ENCODE measurements at regions not wholly inside any gene's neighbourhood (a gene's known extent, or its start where the extent isn't known, plus 50 kb on each side); places are given as distances from the start of the nearest gene placed in this dataset.
A peak's percentile ranks its signal among the peaks of the same experiment; 100 is the strongest.

GRCh38 chr6:81568973-81569372, 183.5 kb downstream of the TENT5A start:
- H3K27ac ChIP-seq (ENCODE audit: low read depth), result no peak overlapping the region
- H3K36me3 ChIP-seq (ENCODE audit: insufficient read depth), result no peaks in the 10 kb centered on the region
- H3K4me1 ChIP-seq (ENCODE audit: insufficient read depth), result no peaks in the 10 kb centered on the region
- no peak overlapping the region for H3K4me3 ChIP-seq (ENCODE audit: low read depth, low read length)
- DNase-seq (ENCODE audit: extremely low spot score), result no peak
- 91% methylated on average over 2 of the region's 2 CpGs for WGBS

- no peaks in the 10 kb centered on the region for H3K4me1 ChIP-seq (ENCODE audit: insufficient read depth)
- 70% methylated on average over 2 of the region's 2 CpGs for WGBS
- H3K27ac ChIP-seq (ENCODE audit: low read depth), result no peak overlapping the region
- no peaks in the 10 kb centered on the region for H3K36me3 ChIP-seq (ENCODE audit: insufficient read depth)
- DNase-seq (ENCODE audit: extremely low spot score), result no peak
- H3K4me3 ChIP-seq (ENCODE audit: low read depth, low read length), result no peak overlapping the region
Measured at GRCh38 chr6:81565071-81565470, 187.4 kb downstream of the TENT5A start.

- no peak for DNase-seq (ENCODE audit: extremely low spot score)
- Histone ChIP-seq H3K36me3 (ENCODE audit: insufficient read depth) (no peaks in the 10 kb centered on the region), H3K4me1 (ENCODE audit: insufficient read depth) (no peaks in the 10 kb centered on the region), H3K27ac (ENCODE audit: low read depth) (no peak overlapping the region), H3K4me3 (ENCODE audit: low read depth, low read length) (no peak overlapping the region)
- WGBS, result 93% methylated on average over 2 of the region's 2 CpGs
Measured at GRCh38 chr6:81564470-81565068, 187.9 kb downstream of the TENT5A start.

GRCh38 chr6:81562169-81562568, 190.3 kb downstream of the TENT5A start:
- peak; percentile 51 for DNase-seq (ENCODE audit: extremely low spot score)
- no peak overlapping the region for H3K4me3 ChIP-seq (ENCODE audit: low read depth, low read length)
- 20% methylated on average over 2 of the region's 2 CpGs for WGBS
- no peaks in the 10 kb centered on the region for H3K36me3 ChIP-seq (ENCODE audit: insufficient read depth)
- H3K4me1 ChIP-seq (ENCODE audit: insufficient read depth), result no peaks in the 10 kb centered on the region
- H3K27ac ChIP-seq (ENCODE audit: low read depth), result no peak overlapping the region

GRCh38 chr6:81561731-81562130, 190.8 kb downstream of the TENT5A start:
- H3K4me3 ChIP-seq (ENCODE audit: low read depth, low read length), result no peak overlapping the region
- H3K4me1 ChIP-seq (ENCODE audit: insufficient read depth), result no peaks in the 10 kb centered on the region
- H3K36me3 ChIP-seq (ENCODE audit: insufficient read depth), result no peaks in the 10 kb centered on the region
- DNase-seq (ENCODE audit: extremely low spot score), result no peak
- WGBS, result 24% methylated on average over 2 of the region's 2 CpGs
- H3K27ac ChIP-seq (ENCODE audit: low read depth), result no peak overlapping the region

- Histone ChIP-seq H3K36me3 (ENCODE audit: insufficient read depth) (no peaks in the 10 kb centered on the region), H3K27ac (ENCODE audit: low read depth) (no peak overlapping the region), H3K4me1 (ENCODE audit: insufficient read depth) (no peaks in the 10 kb centered on the region), H3K4me3 (ENCODE audit: low read depth, low read length) (no peak overlapping the region)
- no peak for DNase-seq (ENCODE audit: extremely low spot score)
- whole genome bisulfite sequencing, result 60% methylated on average over 2 of the region's 2 CpGs
Measured at GRCh38 chr6:81561071-81561564, 191.4 kb downstream of the TENT5A start.

GRCh38 chr6:81557811-81558210, 194.7 kb downstream of the TENT5A start:
- H3K4me1 ChIP-seq (ENCODE audit: insufficient read depth), result no peaks in the 10 kb centered on the region
- 83% methylated on average over 1 of the region's 1 CpG for WGBS
- no peak overlapping the region for H3K27ac ChIP-seq (ENCODE audit: low read depth)
- no peak overlapping the region for H3K4me3 ChIP-seq (ENCODE audit: low read depth, low read length)
- no peaks in the 10 kb centered on the region for H3K36me3 ChIP-seq (ENCODE audit: insufficient read depth)
- DNase-seq (ENCODE audit: extremely low spot score), result no peak

GRCh38 chr6:81556551-81556950, 195.9 kb downstream of the TENT5A start:
- no peak overlapping the region for H3K4me3 ChIP-seq (ENCODE audit: low read depth, low read length)
- H3K36me3 ChIP-seq (ENCODE audit: insufficient read depth), result no peaks in the 10 kb centered on the region
- H3K4me1 ChIP-seq (ENCODE audit: insufficient read depth), result no peaks in the 10 kb centered on the region
- WGBS, result 17% methylated on average over 2 of the region's 2 CpGs
- no peak overlapping the region for H3K27ac ChIP-seq (ENCODE audit: low read depth)
- DNase-seq (ENCODE audit: extremely low spot score), result peak; percentile 50

- H3K36me3 ChIP-seq (ENCODE audit: insufficient read depth), result no peaks in the 10 kb centered on the region
- no peak for DNase-seq (ENCODE audit: extremely low spot score)
- no peaks in the 10 kb centered on the region for H3K4me1 ChIP-seq (ENCODE audit: insufficient read depth)
- 67% methylated on average over 2 of the region's 2 CpGs for WGBS
- H3K4me3 ChIP-seq (ENCODE audit: low read depth, low read length), result no peak overlapping the region
- H3K27ac ChIP-seq (ENCODE audit: low read depth), result no peak overlapping the region
Measured at GRCh38 chr6:81553216-81553615, 199.3 kb downstream of the TENT5A start.

- no peak for DNase-seq (ENCODE audit: extremely low spot score)
- no peaks in the 10 kb centered on the region for H3K4me1 ChIP-seq (ENCODE audit: insufficient read depth)
- H3K4me3 ChIP-seq (ENCODE audit: low read depth, low read length), result no peak overlapping the region
- no peak overlapping the region for H3K27ac ChIP-seq (ENCODE audit: low read depth)
- H3K36me3 ChIP-seq (ENCODE audit: insufficient read depth), result no peaks in the 10 kb centered on the region
- WGBS, result 40% methylated on average over 3 of the region's 3 CpGs
Measured at GRCh38 chr6:81552644-81553043, 199.8 kb downstream of the TENT5A start.

GRCh38 chr6:81547149-81547548, 205.3 kb downstream of the TENT5A start:
- H3K4me3 ChIP-seq (ENCODE audit: low read depth, low read length), result no peak overlapping the region
- H3K4me1 ChIP-seq (ENCODE audit: insufficient read depth), result no peaks in the 10 kb centered on the region
- WGBS, result 89% methylated on average over 3 of the region's 3 CpGs
- no peak for DNase-seq (ENCODE audit: extremely low spot score)
- H3K27ac ChIP-seq (ENCODE audit: low read depth), result no peak overlapping the region
- no peaks in the 10 kb centered on the region for H3K36me3 ChIP-seq (ENCODE audit: insufficient read depth)

- 86% methylated on average over 2 of the region's 2 CpGs for WGBS
- H3K4me3 ChIP-seq (ENCODE audit: low read depth, low read length), result no peak overlapping the region
- H3K4me1 ChIP-seq (ENCODE audit: insufficient read depth), result no peaks in the 10 kb centered on the region
- H3K27ac ChIP-seq (ENCODE audit: low read depth), result no peak overlapping the region
- H3K36me3 ChIP-seq (ENCODE audit: insufficient read depth), result no peaks in the 10 kb centered on the region
- no peak for DNase-seq (ENCODE audit: extremely low spot score)
Measured at GRCh38 chr6:81534934-81535465, 217.5 kb downstream of the TENT5A start.

- no peak overlapping the region for H3K4me3 ChIP-seq (ENCODE audit: low read depth, low read length)
- no peak for DNase-seq (ENCODE audit: extremely low spot score)
- 47% methylated on average over 3 of the region's 3 CpGs for WGBS
- H3K27ac ChIP-seq (ENCODE audit: low read depth), result no peak overlapping the region
- no peaks in the 10 kb centered on the region for H3K4me1 ChIP-seq (ENCODE audit: insufficient read depth)
- no peaks in the 10 kb centered on the region for H3K36me3 ChIP-seq (ENCODE audit: insufficient read depth)
Measured at GRCh38 chr6:81531869-81532561, 220.5 kb downstream of the TENT5A start.

GRCh38 chr6:81517455-81517854, 235.0 kb downstream of the TENT5A start:
- no peak overlapping the region for H3K27ac ChIP-seq (ENCODE audit: low read depth)
- no peak overlapping the region for H3K4me3 ChIP-seq (ENCODE audit: low read depth, low read length)
- DNase-seq (ENCODE audit: extremely low spot score), result no peak
- H3K4me1 ChIP-seq (ENCODE audit: insufficient read depth), result no peaks in the 10 kb centered on the region
- 84% methylated on average over 3 of the region's 3 CpGs for WGBS
- H3K36me3 ChIP-seq (ENCODE audit: insufficient read depth), result no peaks in the 10 kb centered on the region

All from urinary bladder (tissue), 3 donors.